Heart left ventricle (tissue), 13 donors: ENCODE measurements at regions not wholly inside any gene's neighbourhood (a gene's known extent, or its start where the extent isn't known, plus 50 kb on each side); places are given as distances from the start of the nearest gene placed in this dataset.

Source experiments
- CTCF ChIP-seq, 12 donors: fragments of 200-600 bp; sonication (generic) in 4 of 12; IDR thresholded peaks; one replicate each; pipeline versions ENCODE4 v1.5.0 to v1.8.0; 2018 to 2022; ENCODE audit warnings: antibody characterized with exemption in 12 of 12, mild to moderate bottlenecking in 5 of 12
- POLR2A ChIP-seq, 2 donors: fragments of 450-650 bp; IDR thresholded peaks; one replicate each; pipeline ENCODE4 v1.6.1; 2017; ENCODE audit warnings: antibody characterized with exemption in 2 of 2, mild to moderate bottlenecking in 2 of 2, moderate library complexity in 2 of 2
- donor health status: ischemic (EF 13 %, LVEDD 7.1; RV severe dilation, severe dysfunction).
- donor health status: DM: no; HTN: yes; CAD: no.
- donor health status: DM: no; HTN: no; CAD: no.
- donor health status: ischemic (EF 25% LVEDD 6.9; RV normal size, moderate dysfunction).
- donor health status: ischemic (EF 25% LVEDD 5.7; RV mildly dilated, moderate dysfunction).
- donor health status: ischemic (EF 35%, LVEDD 5.7; RV mildly dilated, moderate dysfunction).
- donor health status: nonischemic (EF 11% LVEDD 7.7; RV severe dilation, severe dysfunction).
- donor health status: DM: yes; HTN: yes; CAD: no.
- donor health status: PGD.
- donor health status: ischemic (EF 29% LVEDD 5.4; RV normal size, mild dysfunction).
- donor health status: nonischemic (EF 23%, LVEDD 6.1; RV moderate dilation, normal function).

GRCh38 chr13:65416784-65417183, 1813.4 kb downstream of the PCDH9 start:
- TF ChIP-seq POLR2A (IDR thresholded peaks at IDR 0.05) (no peak), CTCF (IDR thresholded peaks at IDR 0.05) (no peak)
